H1 (cell line): ENCODE measurements at regions not wholly inside any gene's neighbourhood (a gene's known extent, or its start where the extent isn't known, plus 50 kb on each side); places are given as distances from the start of the nearest gene placed in this dataset.

Experiments used
- TCF12 ChIP-seq: IDR thresholded peaks from 2 replicates; pipeline ENCODE4 v1.6.1; 2011; ENCODE audit warnings: low read depth, mild to moderate bottlenecking, low read length
- TF ChIP-seq, protein P1 (sequence below): fragments of 300-600 bp; sonication (generic); IDR thresholded peaks from 2 replicates; pipeline ENCODE4 v1.7.1; 2012; ENCODE audit warnings: low read length, moderate library complexity, mild to moderate bottlenecking, inconsistent platforms; ENCODE audit not compliant: insufficient replicate concordance

GRCh38 chr3:194777729-194778128, 92.0 kb downstream of the FAM43A start (continued):
- TF ChIP-seq, protein P1, sequence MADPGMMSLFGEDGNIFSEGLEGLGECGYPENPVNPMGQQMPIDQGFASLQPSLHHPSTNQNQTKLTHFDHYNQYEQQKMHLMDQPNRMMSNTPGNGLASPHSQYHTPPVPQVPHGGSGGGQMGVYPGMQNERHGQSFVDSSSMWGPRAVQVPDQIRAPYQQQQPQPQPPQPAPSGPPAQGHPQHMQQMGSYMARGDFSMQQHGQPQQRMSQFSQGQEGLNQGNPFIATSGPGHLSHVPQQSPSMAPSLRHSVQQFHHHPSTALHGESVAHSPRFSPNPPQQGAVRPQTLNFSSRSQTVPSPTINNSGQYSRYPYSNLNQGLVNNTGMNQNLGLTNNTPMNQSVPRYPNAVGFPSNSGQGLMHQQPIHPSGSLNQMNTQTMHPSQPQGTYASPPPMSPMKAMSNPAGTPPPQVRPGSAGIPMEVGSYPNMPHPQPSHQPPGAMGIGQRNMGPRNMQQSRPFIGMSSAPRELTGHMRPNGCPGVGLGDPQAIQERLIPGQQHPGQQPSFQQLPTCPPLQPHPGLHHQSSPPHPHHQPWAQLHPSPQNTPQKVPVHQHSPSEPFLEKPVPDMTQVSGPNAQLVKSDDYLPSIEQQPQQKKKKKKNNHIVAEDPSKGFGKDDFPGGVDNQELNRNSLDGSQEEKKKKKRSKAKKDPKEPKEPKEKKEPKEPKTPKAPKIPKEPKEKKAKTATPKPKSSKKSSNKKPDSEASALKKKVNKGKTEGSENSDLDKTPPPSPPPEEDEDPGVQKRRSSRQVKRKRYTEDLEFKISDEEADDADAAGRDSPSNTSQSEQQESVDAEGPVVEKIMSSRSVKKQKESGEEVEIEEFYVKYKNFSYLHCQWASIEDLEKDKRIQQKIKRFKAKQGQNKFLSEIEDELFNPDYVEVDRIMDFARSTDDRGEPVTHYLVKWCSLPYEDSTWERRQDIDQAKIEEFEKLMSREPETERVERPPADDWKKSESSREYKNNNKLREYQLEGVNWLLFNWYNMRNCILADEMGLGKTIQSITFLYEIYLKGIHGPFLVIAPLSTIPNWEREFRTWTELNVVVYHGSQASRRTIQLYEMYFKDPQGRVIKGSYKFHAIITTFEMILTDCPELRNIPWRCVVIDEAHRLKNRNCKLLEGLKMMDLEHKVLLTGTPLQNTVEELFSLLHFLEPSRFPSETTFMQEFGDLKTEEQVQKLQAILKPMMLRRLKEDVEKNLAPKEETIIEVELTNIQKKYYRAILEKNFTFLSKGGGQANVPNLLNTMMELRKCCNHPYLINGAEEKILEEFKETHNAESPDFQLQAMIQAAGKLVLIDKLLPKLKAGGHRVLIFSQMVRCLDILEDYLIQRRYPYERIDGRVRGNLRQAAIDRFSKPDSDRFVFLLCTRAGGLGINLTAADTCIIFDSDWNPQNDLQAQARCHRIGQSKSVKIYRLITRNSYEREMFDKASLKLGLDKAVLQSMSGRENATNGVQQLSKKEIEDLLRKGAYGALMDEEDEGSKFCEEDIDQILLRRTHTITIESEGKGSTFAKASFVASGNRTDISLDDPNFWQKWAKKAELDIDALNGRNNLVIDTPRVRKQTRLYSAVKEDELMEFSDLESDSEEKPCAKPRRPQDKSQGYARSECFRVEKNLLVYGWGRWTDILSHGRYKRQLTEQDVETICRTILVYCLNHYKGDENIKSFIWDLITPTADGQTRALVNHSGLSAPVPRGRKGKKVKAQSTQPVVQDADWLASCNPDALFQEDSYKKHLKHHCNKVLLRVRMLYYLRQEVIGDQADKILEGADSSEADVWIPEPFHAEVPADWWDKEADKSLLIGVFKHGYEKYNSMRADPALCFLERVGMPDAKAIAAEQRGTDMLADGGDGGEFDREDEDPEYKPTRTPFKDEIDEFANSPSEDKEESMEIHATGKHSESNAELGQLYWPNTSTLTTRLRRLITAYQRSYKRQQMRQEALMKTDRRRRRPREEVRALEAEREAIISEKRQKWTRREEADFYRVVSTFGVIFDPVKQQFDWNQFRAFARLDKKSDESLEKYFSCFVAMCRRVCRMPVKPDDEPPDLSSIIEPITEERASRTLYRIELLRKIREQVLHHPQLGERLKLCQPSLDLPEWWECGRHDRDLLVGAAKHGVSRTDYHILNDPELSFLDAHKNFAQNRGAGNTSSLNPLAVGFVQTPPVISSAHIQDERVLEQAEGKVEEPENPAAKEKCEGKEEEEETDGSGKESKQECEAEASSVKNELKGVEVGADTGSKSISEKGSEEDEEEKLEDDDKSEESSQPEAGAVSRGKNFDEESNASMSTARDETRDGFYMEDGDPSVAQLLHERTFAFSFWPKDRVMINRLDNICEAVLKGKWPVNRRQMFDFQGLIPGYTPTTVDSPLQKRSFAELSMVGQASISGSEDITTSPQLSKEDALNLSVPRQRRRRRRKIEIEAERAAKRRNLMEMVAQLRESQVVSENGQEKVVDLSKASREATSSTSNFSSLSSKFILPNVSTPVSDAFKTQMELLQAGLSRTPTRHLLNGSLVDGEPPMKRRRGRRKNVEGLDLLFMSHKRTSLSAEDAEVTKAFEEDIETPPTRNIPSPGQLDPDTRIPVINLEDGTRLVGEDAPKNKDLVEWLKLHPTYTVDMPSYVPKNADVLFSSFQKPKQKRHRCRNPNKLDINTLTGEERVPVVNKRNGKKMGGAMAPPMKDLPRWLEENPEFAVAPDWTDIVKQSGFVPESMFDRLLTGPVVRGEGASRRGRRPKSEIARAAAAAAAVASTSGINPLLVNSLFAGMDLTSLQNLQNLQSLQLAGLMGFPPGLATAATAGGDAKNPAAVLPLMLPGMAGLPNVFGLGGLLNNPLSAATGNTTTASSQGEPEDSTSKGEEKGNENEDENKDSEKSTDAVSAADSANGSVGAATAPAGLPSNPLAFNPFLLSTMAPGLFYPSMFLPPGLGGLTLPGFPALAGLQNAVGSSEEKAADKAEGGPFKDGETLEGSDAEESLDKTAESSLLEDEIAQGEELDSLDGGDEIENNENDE: no peak
- TF ChIP-seq TCF12: peak; percentile 67; the same call in 1 of the 2 replicates
